ENCODE measurements at regions not wholly inside any gene's neighbourhood (a gene's known extent, or its start where the extent isn't known, plus 50 kb on each side); places are given as distances from the start of the nearest gene placed in this dataset.

DNA sequence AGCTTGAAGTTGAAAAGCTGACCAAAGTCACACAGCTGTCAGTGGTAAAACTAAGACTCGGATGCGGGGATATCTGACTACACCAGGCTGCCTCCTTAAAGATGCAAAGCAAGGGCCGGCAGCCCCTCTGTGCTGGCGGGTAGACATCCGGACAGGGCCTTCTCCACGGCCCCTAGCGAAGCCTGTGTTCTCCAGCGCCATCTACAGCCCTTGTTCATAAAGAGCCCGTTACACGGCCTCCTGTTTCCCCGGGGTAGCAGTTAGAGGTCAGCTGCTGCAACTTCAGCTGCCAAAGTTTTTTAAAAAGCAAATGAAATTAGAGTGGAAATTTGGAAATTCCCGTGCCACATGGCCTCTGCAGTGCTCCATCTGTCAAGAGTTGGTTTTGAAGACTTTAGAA is 383.0 kb downstream of the TBL1XR1 start:
- TF ChIP-seq, protein P1, sequence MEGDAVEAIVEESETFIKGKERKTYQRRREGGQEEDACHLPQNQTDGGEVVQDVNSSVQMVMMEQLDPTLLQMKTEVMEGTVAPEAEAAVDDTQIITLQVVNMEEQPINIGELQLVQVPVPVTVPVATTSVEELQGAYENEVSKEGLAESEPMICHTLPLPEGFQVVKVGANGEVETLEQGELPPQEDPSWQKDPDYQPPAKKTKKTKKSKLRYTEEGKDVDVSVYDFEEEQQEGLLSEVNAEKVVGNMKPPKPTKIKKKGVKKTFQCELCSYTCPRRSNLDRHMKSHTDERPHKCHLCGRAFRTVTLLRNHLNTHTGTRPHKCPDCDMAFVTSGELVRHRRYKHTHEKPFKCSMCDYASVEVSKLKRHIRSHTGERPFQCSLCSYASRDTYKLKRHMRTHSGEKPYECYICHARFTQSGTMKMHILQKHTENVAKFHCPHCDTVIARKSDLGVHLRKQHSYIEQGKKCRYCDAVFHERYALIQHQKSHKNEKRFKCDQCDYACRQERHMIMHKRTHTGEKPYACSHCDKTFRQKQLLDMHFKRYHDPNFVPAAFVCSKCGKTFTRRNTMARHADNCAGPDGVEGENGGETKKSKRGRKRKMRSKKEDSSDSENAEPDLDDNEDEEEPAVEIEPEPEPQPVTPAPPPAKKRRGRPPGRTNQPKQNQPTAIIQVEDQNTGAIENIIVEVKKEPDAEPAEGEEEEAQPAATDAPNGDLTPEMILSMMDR (IDR thresholded peaks at IDR 0.05), result peak; percentile 27
- Histone ChIP-seq H3K27ac (no peak overlapping the region), H2AFZ (no peak overlapping the region), H3K4me3 (ENCODE audit: low read depth, low read length) (no peak overlapping the region), H3K4me2 (ENCODE audit: low read length) (no peak overlapping the region), H3K9me3 (ENCODE audit: control insufficient read depth, low read length) (no peaks in the 10 kb centered on the region), H3K79me2 (no peaks in the 10 kb centered on the region), H3K9ac (no peak overlapping the region), H3K4me1 (no peaks in the 10 kb centered on the region), H3K36me3 (ENCODE audit: control insufficient read depth, insufficient read depth, low read length) (no peaks in the 10 kb centered on the region), H3K27me3 (ENCODE audit: control insufficient read depth, insufficient read depth, low read length) (no peaks in the 10 kb centered on the region)

DNA sequence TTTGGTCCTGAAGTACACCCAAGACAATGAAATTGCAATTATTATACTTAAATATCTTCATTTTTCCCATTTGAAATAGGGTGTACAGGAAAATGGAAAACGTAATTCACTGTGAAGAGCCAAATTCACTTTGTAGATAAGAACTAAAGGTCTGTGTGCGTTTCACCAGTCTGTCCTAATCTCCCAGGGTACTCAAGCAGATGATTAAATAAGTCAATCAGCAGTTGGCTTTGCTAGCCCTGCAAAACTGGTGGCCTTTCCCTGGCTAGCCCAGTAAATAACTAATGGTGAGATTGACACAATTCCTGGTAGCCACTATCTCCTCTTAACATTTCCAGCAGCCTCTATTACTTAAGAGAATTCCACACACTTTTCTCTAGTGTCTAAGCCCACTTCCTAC is 389.3 kb downstream of the TBL1XR1 start:
- Histone ChIP-seq H3K4me3 (ENCODE audit: low read depth, low read length) (no peak overlapping the region), H3K79me2 (no peaks in the 10 kb centered on the region), H3K36me3 (ENCODE audit: control insufficient read depth, insufficient read depth, low read length) (no peaks in the 10 kb centered on the region), H3K27ac (no peak overlapping the region), H3K27me3 (ENCODE audit: control insufficient read depth, insufficient read depth, low read length) (no peaks in the 10 kb centered on the region), H2AFZ (no peak overlapping the region), H3K9me3 (ENCODE audit: control insufficient read depth, low read length) (no peaks in the 10 kb centered on the region), H3K4me2 (ENCODE audit: low read length) (no peak overlapping the region), H3K4me1 (no peaks in the 10 kb centered on the region), H3K9ac (no peak overlapping the region)
- TF ChIP-seq, protein P1 (IDR thresholded peaks at IDR 0.05), result no peak

DNA sequence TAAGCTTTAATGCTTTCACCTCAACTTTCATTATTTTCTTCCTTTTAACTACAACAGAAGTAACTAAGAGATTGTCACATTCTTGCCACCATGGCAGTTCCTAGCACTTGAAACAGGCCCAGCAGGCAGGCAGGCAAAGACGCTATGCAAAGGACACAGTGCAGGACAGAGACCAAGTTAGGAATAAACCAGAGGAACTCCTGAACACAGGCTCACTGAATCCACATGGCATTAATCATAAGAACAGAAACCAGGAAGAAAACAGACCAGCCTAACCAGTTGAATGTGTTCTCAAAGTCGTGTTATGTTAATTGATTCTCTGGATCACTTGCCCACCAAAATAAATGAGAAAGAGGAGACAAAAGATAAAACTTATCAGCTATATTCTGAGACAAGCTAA is 397.6 kb downstream of the TBL1XR1 start:
- no peaks in the 10 kb centered on the region for H3K27me3 ChIP-seq (ENCODE audit: control insufficient read depth, insufficient read depth, low read length)
- no peaks in the 10 kb centered on the region for H3K9me3 ChIP-seq (ENCODE audit: control insufficient read depth, low read length)
- H3K27ac ChIP-seq, result no peak overlapping the region
- no peaks in the 10 kb centered on the region for H3K36me3 ChIP-seq (ENCODE audit: control insufficient read depth, insufficient read depth, low read length)
- H3K4me3 ChIP-seq (ENCODE audit: low read depth, low read length), result no peak overlapping the region
- no peak overlapping the region for H3K4me2 ChIP-seq (ENCODE audit: low read length)
- no peaks in the 10 kb centered on the region for H3K79me2 ChIP-seq
- no peak overlapping the region for H2AFZ ChIP-seq
- TF ChIP-seq, protein P1 (IDR thresholded peaks at IDR 0.05), result no peak
- H3K9ac ChIP-seq, result no peak overlapping the region
- H3K4me1 ChIP-seq, result no peaks in the 10 kb centered on the region

DNA sequence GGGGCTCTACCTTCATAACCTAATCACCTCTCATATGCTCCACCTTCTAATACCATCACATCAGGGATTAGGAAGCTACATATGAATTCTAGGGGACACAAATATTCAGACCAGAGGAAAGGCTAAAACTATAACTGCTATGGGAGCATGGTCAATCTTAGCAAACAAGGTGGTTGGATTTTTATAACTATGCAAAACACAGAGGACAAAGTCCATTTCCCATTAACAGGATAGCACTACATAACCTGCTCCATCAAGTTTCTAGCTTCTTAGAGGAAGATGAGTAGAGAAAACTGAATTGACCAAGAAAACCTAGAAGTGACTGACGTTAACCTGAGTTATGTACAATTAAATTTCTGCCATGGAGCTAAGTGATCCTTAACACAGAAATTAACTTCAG is 398.6 kb downstream of the TBL1XR1 start:
- no peak overlapping the region for H3K4me3 ChIP-seq (ENCODE audit: low read depth, low read length)
- no peak overlapping the region for H3K27ac ChIP-seq
- TF ChIP-seq, protein P1 (IDR thresholded peaks at IDR 0.05), result no peak
- H3K9ac ChIP-seq, result no peak overlapping the region
- no peaks in the 10 kb centered on the region for H3K27me3 ChIP-seq (ENCODE audit: control insufficient read depth, insufficient read depth, low read length)
- no peak overlapping the region for H2AFZ ChIP-seq
- H3K4me2 ChIP-seq (ENCODE audit: low read length), result no peak overlapping the region
- no peaks in the 10 kb centered on the region for H3K9me3 ChIP-seq (ENCODE audit: control insufficient read depth, low read length)
- H3K36me3 ChIP-seq (ENCODE audit: control insufficient read depth, insufficient read depth, low read length), result no peaks in the 10 kb centered on the region
- H3K79me2 ChIP-seq, result no peaks in the 10 kb centered on the region
- H3K4me1 ChIP-seq, result no peaks in the 10 kb centered on the region

DNA sequence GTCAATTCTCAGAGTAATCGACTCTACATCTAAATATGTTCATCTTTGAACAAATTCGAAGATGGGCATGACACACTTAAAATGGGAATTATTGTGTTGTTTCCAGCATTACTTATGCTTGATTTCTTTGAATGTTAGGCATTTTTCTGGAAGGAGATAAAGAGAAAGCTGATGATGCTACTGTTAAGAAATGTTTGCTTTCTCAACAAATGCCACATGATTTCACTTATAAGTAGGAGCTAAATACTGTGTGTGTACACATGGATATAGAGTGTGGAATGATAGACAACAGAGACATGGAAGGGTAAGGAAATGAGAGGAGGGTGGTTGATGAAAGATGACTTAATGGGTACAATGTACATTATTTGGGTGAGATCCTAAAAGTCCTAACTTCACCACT is 400.9 kb downstream of the TBL1XR1 start:
- TF ChIP-seq, protein P1 (IDR thresholded peaks at IDR 0.05), result no peak
- Histone ChIP-seq H3K27ac (no peak overlapping the region), H3K4me1 (no peaks in the 10 kb centered on the region), H3K9me3 (ENCODE audit: control insufficient read depth, low read length) (no peaks in the 10 kb centered on the region), H2AFZ (no peak overlapping the region), H3K4me2 (ENCODE audit: low read length) (no peak overlapping the region), H3K27me3 (ENCODE audit: control insufficient read depth, insufficient read depth, low read length) (no peaks in the 10 kb centered on the region), H3K79me2 (no peaks in the 10 kb centered on the region), H3K36me3 (ENCODE audit: control insufficient read depth, insufficient read depth, low read length) (no peaks in the 10 kb centered on the region), H3K4me3 (ENCODE audit: low read depth, low read length) (no peak overlapping the region), H3K9ac (no peak overlapping the region)

All from parathyroid adenoma (tissue), 2 donors.